Adrenal gland (tissue), 5 donors: ENCODE measurements at regions not wholly inside any gene's neighbourhood (a gene's known extent, or its start where the extent isn't known, plus 50 kb on each side); places are given as distances from the start of the nearest gene placed in this dataset.

ENCODE experiments used
- POLR2A ChIP-seq, 2 donors: fragments of 450-650 bp; IDR thresholded peaks; one replicate each; pipeline ENCODE4 v1.6.1; 2017; ENCODE audit warnings: antibody characterized with exemption in 2 of 2, mild to moderate bottlenecking in 2 of 2, moderate library complexity in 1 of 2
- TF ChIP-seq, protein P1 (sequence below), 6 experiments: fragments of 450-650 bp in 4 of 6; fragments of 200-600 bp in 2 of 6; sonication (generic) in 1 of 6; IDR thresholded peaks; 1 replicate in 5 of 6; 2 replicates in 1 of 6; pipeline versions ENCODE4 v1.5.1 to v1.8.0; 2016 to 2021; ENCODE audit warnings: antibody characterized with exemption in 6 of 6, mild to moderate bottlenecking in 2 of 6, moderate library complexity in 1 of 6
- donor health status: DM: no; HTN: no; CAD: no.

DNA sequence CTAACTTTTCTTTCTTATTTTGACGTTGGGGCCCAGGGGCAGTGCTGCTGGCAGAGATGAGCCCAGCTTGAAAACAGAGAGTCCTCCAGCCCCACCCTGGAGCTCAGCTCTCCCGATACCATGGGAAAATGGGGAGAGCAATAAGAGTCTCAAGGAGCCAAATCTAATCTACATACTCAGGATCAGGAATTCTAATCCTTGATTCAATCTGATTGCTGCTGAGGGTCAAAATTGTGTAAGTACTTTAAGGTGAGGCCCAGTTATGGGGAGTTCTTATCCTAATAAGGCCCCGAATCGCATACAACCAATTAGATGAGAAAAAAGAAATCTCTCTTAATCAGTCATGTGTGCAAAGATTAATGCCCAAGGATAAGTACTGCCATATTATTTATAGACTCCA lies 202.9 kb downstream of the FAM76B start:
- no peak for TF ChIP-seq POLR2A (IDR thresholded peaks at IDR 0.05)
- TF ChIP-seq, protein P1, sequence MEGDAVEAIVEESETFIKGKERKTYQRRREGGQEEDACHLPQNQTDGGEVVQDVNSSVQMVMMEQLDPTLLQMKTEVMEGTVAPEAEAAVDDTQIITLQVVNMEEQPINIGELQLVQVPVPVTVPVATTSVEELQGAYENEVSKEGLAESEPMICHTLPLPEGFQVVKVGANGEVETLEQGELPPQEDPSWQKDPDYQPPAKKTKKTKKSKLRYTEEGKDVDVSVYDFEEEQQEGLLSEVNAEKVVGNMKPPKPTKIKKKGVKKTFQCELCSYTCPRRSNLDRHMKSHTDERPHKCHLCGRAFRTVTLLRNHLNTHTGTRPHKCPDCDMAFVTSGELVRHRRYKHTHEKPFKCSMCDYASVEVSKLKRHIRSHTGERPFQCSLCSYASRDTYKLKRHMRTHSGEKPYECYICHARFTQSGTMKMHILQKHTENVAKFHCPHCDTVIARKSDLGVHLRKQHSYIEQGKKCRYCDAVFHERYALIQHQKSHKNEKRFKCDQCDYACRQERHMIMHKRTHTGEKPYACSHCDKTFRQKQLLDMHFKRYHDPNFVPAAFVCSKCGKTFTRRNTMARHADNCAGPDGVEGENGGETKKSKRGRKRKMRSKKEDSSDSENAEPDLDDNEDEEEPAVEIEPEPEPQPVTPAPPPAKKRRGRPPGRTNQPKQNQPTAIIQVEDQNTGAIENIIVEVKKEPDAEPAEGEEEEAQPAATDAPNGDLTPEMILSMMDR (IDR thresholded peaks at IDR 0.05) = no peak
